ENCODE measurements at regions not wholly inside any gene's neighbourhood (a gene's known extent, or its start where the extent isn't known, plus 50 kb on each side); places are given as distances from the start of the nearest gene placed in this dataset.

GRCh38 chr2:63785096-63785495 is 56.6 kb upstream of the UGP2 start:
- DNase-seq: no peak

- DNase-seq: peak; percentile 45
Observed at GRCh38 chr2:63786471-63786870, 55.2 kb upstream of the UGP2 start.

- peak; percentile 65 for DNase-seq
Observed at GRCh38 chr2:63788071-63788470, 53.6 kb upstream of the UGP2 start.

- peak; percentile 82 for DNase-seq
Observed at GRCh38 chr2:63789338-63790020, 52.2 kb upstream of the UGP2 start.

- no peak for DNase-seq
Observed at GRCh38 chr2:63790491-63790890, 51.2 kb upstream of the UGP2 start.

GRCh38 chr2:63790906-63791305 is 50.8 kb upstream of the UGP2 start:
- DNase-seq: peak; percentile 96

- no peak for DNase-seq
Observed at GRCh38 chr2:63791387-63791786, 50.3 kb upstream of the UGP2 start.
